OCI-LY3 (cell line): ENCODE measurements at regions not wholly inside any gene's neighbourhood (a gene's known extent, or its start where the extent isn't known, plus 50 kb on each side); places are given as distances from the start of the nearest gene placed in this dataset.

Experiments
- H2AFZ ChIP-seq: fragments of 200-600, 300-600 bp; shearing (Covaris generic); 2 replicates; pipeline ENCODE4 v1.6.0; 2014; ENCODE audit warnings: antibody characterized with exemption, low read depth, low read length
- H3K27ac ChIP-seq: fragments of 200-600, 300-600 bp; sonication (generic); 2 replicates; pipeline ENCODE4 v1.5.1; 2014; ENCODE audit warnings: mild to moderate bottlenecking, low read length, moderate library complexity, mixed read lengths
- H3K27me3 ChIP-seq: fragments of 200-600, 300-600 bp; sonication (generic); 2 replicates; pipeline ENCODE4 v1.6.1; 2014; ENCODE audit warnings: low read depth, low read length, mixed read lengths
- H3K36me3 ChIP-seq: fragments of 200-600, 300-600 bp; sonication (generic); replicated peaks from 2 replicates; pipeline ENCODE3; 2014; ENCODE audit warnings: low read depth, low read length, mixed read lengths
- H3K4me1 ChIP-seq: fragments of 300-600, 200-600 bp; sonication (generic); 2 replicates; pipeline ENCODE4 v1.6.1; 2014; ENCODE audit warnings: low read length, mixed read lengths
- H3K4me2 ChIP-seq: fragments of 200-600, 300-600 bp; sonication (generic); 2 replicates; pipeline ENCODE4 v1.6.1; 2014; ENCODE audit warnings: low read length, mixed read lengths
- H3K4me3 ChIP-seq: fragments of 300-600, 200-600 bp; sonication (generic); 2 replicates; pipeline ENCODE4 v1.5.1; 2014; ENCODE audit warnings: antibody characterized with exemption, mild to moderate bottlenecking, low read length, moderate library complexity
- H3K79me2 ChIP-seq: fragments of 300-600, 200-600 bp; shearing (Covaris generic); 2 replicates; pipeline ENCODE4 v1.6.1; 2014; ENCODE audit warnings: mild to moderate bottlenecking, low read length, mixed read lengths
- H3K9ac ChIP-seq: fragments of 300-600, 200-600 bp; shearing (Covaris generic); 2 replicates; pipeline ENCODE4 v1.6.0; 2014; ENCODE audit warnings: mild to moderate bottlenecking, low read length, moderate library complexity
- H3K9me3 ChIP-seq: fragments of 200-600, 300-600 bp; shearing (Covaris generic); 2 replicates; pipeline ENCODE4 v1.6.1; 2014; ENCODE audit warnings: low read length, mixed read lengths; ENCODE audit not compliant: insufficient read depth
- H4K20me1 ChIP-seq: fragments of 200-600, 300-600 bp; sonication (generic); 2 replicates; pipeline ENCODE4 v1.6.1; 2016; ENCODE audit warnings: low read length, mixed read lengths; ENCODE audit not compliant: insufficient read depth
- CTCF ChIP-seq: fragments of 200-600, 300-600 bp; sonication (generic); IDR thresholded peaks from 2 replicates; pipeline ENCODE4 v1.5.1; 2014; ENCODE audit warnings: antibody characterized with exemption, low read length, low read depth
- EZH2phosphoT487 ChIP-seq: fragments of 200-600 bp; shearing (Covaris generic); IDR thresholded peaks from 2 replicates; pipeline ENCODE4 v1.6.1; 2018; ENCODE audit warnings: antibody characterized with exemption, mixed run types, low read depth

GRCh38 chr13:83248751-83249150 is 633.5 kb downstream of the SLITRK1 start:
- Histone ChIP-seq H3K27me3 (no peaks in the 10 kb centered on the region), H3K79me2 (no peaks in the 10 kb centered on the region), H3K9me3 (no peaks in the 10 kb centered on the region), H2AFZ (no peak overlapping the region), H3K4me1 (no peaks in the 10 kb centered on the region), H3K27ac (no peak overlapping the region), H3K4me2 (no peak overlapping the region), H3K9ac (no peak overlapping the region), H3K4me3 (no peak overlapping the region), H3K36me3 (no peaks in the 10 kb centered on the region), H4K20me1 (no peaks in the 10 kb centered on the region)
- TF ChIP-seq CTCF (no peak), EZH2phosphoT487 (no peak)

- H4K20me1 ChIP-seq, result no peaks in the 10 kb centered on the region
- H3K79me2 ChIP-seq, result no peaks in the 10 kb centered on the region
- no peak for TF ChIP-seq CTCF
- no peak overlapping the region for H3K9ac ChIP-seq
- no peaks in the 10 kb centered on the region for H3K9me3 ChIP-seq
- no peak overlapping the region for H3K4me3 ChIP-seq
- no peak overlapping the region for H3K4me2 ChIP-seq
- H3K4me1 ChIP-seq, result no peaks in the 10 kb centered on the region
- no peak overlapping the region for H2AFZ ChIP-seq
- no peaks in the 10 kb centered on the region for H3K36me3 ChIP-seq
- H3K27ac ChIP-seq, result no peak overlapping the region
- H3K27me3 ChIP-seq, result no peaks in the 10 kb centered on the region
These were observed 649.6 kb downstream of the SLITRK1 start for GRCh38 chr13:83232626-83233025.

- H3K4me3 ChIP-seq, result no peak overlapping the region
- H3K4me2 ChIP-seq, result no peak overlapping the region
- H3K4me1 ChIP-seq, result no peaks in the 10 kb centered on the region
- H4K20me1 ChIP-seq, result no peaks in the 10 kb centered on the region
- H3K27me3 ChIP-seq, result no peaks in the 10 kb centered on the region
- H3K27ac ChIP-seq, result no peak overlapping the region
- no peaks in the 10 kb centered on the region for H3K79me2 ChIP-seq
- no peaks in the 10 kb centered on the region for H3K36me3 ChIP-seq
- H3K9ac ChIP-seq, result no peak overlapping the region
- no peak overlapping the region for H2AFZ ChIP-seq
- H3K9me3 ChIP-seq, result no peaks in the 10 kb centered on the region
- TF ChIP-seq EZH2phosphoT487 (no peak), CTCF (no peak)
These were observed 652.5 kb downstream of the SLITRK1 start for GRCh38 chr13:83229574-83230305.

GRCh38 chr13:83223546-83223945 is 658.7 kb downstream of the SLITRK1 start:
- Histone ChIP-seq H3K27me3 (no peaks in the 10 kb centered on the region), H4K20me1 (no peaks in the 10 kb centered on the region), H3K9ac (no peak overlapping the region), H2AFZ (no peak overlapping the region), H3K4me2 (no peak overlapping the region), H3K36me3 (no peaks in the 10 kb centered on the region), H3K4me3 (no peak overlapping the region), H3K9me3 (no peaks in the 10 kb centered on the region; the same call in 1 of the 2 replicates), H3K4me1 (no peaks in the 10 kb centered on the region), H3K79me2 (no peaks in the 10 kb centered on the region), H3K27ac (no peak overlapping the region)
- no peak for TF ChIP-seq EZH2phosphoT487
- TF ChIP-seq CTCF, result no peak
